Spleen (tissue), 7 donors: ENCODE measurements at regions not wholly inside any gene's neighbourhood (a gene's known extent, or its start where the extent isn't known, plus 50 kb on each side); places are given as distances from the start of the nearest gene placed in this dataset.

Source experiments
- CTCF ChIP-seq, 11 experiments: fragments of 200-600 bp in 7 of 11; fragments of 450-650 bp in 4 of 11; sonication (generic) in 4 of 11; IDR thresholded peaks in 8 of 11; conservative IDR thresholded peaks in 3 of 11; 1 replicate in 7 of 11; 2 replicates in 4 of 11; pipeline versions ENCODE4 v1.4.0 to v1.8.0; 2016 to 2021; ENCODE audit warnings: antibody characterized with exemption in 11 of 11, inconsistent platforms in 4 of 11, mild to moderate bottlenecking in 1 of 11
- POLR2A ChIP-seq, 3 donors: fragments of 450-650 bp; IDR thresholded peaks; one replicate each; pipeline ENCODE4 v1.5.1; 2017; ENCODE audit warnings: antibody characterized with exemption in 3 of 3, mild to moderate bottlenecking in 1 of 3
- POLR2AphosphoS5 ChIP-seq, 3 donors: sonication (generic); formaldehyde crosslinking; IDR thresholded peaks; one replicate each; pipeline ENCODE4 v1.5.1; 2017; ENCODE audit warnings: antibody characterized with exemption in 3 of 3
- donor health status: DM: no; HTN: no; CAD: no; lungs with moderate emphysema.
- donor health status: DM: no; HTN: no; CAD: no.
- donor health status: DM: no; HTN: no; CAD: no.

DNA sequence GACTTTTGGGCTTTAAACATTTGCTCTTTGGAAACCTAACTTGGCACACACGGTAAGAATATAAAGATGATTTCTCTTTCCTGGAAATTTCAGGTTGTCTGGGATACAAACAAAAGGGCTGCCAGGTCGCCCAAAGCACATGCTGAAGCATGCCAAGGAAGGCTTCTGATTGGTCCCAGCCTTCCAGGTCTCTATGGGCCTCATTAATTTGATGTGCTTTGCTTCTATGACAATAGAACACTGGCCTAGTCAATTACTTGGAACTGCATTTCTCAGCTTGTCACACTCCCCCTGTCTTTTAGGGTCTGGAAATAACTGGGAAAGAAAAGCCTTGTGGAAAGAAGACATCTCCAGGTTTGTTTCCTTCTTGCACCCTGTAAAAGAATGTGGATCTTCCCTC is 228.9 kb downstream of the ADCYAP1 start:
- TF ChIP-seq CTCF (IDR thresholded peaks at IDR 0.05 in 8 of 11, conservative IDR thresholded peaks at IDR 0.05 in 3 of 11) (no peak), POLR2A (IDR thresholded peaks at IDR 0.05) (no peak), POLR2AphosphoS5 (IDR thresholded peaks at IDR 0.05) (no peak)
